ENCODE measurements at regions not wholly inside any gene's neighbourhood (a gene's known extent, or its start where the extent isn't known, plus 50 kb on each side); places are given as distances from the start of the nearest gene placed in this dataset.

DNA sequence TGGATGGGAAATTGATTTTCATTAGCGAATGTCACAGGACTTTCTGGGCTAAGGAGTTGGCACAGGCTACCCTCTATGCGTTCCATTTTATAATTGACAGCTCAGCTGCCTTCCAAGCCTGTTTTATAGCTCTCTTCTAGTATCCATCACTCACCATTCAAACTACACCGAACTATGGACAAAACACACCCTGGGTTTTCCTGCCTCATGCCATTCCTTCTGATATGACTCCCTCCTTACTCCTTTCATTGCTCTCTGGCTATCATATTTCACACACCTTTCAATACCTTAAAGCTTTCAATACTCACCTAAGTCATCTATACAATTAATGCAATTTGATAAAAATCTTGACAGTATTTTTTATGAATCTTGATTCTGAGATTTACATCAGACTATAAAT lies 181.3 kb downstream of the RAP2A start:
- no peak for TF ChIP-seq CTCF (IDR thresholded peaks at IDR 0.05; ENCODE audit: control insufficient read depth, insufficient read depth, low read depth, low read length, missing control alignments)
- H3K4me3 ChIP-seq (ENCODE audit: control insufficient read depth, low read depth, low read length) = no peak overlapping the region
- DNase-seq (ENCODE audit: low read depth) = no peak

DNA sequence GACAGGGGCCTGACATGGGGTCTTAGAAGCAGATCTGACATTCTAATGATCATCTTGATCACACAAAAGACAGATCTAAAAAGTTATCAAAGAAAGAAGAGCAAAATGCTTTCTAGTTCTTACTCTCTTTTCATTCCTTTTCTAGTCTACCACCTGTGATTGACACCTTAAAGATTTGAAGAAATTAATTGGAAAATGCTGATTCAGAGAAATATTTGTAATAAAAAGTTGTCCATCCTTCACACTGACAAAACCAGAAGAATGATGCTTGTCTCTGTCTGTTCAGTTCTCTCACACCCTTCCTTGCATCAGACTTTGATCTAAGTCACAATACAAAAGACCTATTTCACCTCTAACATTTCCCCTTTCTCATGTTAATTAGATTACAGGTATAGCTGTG lies 182.4 kb downstream of the RAP2A start:
- DNase-seq (ENCODE audit: low read depth) = no peak
- H3K4me3 ChIP-seq (ENCODE audit: control insufficient read depth, low read depth, low read length) = no peak overlapping the region
- no peak for TF ChIP-seq CTCF (IDR thresholded peaks at IDR 0.05; ENCODE audit: control insufficient read depth, insufficient read depth, low read depth, low read length, missing control alignments)

DNA sequence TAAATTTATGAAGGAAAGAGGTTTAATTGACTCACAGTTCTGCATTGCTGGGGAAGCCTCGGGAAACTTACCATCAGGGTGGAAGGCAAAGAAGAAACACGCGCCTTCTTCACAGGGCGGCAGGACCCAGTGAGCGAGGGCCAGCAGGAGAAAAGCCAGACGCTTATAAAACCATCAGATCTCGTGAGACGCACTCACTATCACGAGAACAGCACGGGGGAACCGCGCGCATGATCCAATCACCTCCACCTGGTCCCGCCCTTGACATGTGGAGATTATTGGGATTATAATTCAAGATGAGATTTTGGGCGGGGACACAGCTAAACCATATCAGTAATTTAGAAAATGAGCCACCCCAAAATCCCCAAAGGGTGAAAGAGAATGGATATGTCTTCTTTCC lies 187.1 kb downstream of the RAP2A start:
- no peak overlapping the region for H3K4me3 ChIP-seq (ENCODE audit: control insufficient read depth, low read depth, low read length)
- DNase-seq (ENCODE audit: low read depth) = no peak
- no peak for TF ChIP-seq CTCF (IDR thresholded peaks at IDR 0.05; ENCODE audit: control insufficient read depth, insufficient read depth, low read depth, low read length, missing control alignments)

GRCh38 chr13:97621631-97622030 lies 187.7 kb downstream of the RAP2A start:
- H3K4me3 ChIP-seq (ENCODE audit: control insufficient read depth, low read depth, low read length) = no peak overlapping the region
- TF ChIP-seq CTCF (IDR thresholded peaks at IDR 0.05; ENCODE audit: control insufficient read depth, insufficient read depth, low read depth, low read length, missing control alignments) = no peak
- DNase-seq (ENCODE audit: low read depth) = no peak

DNA sequence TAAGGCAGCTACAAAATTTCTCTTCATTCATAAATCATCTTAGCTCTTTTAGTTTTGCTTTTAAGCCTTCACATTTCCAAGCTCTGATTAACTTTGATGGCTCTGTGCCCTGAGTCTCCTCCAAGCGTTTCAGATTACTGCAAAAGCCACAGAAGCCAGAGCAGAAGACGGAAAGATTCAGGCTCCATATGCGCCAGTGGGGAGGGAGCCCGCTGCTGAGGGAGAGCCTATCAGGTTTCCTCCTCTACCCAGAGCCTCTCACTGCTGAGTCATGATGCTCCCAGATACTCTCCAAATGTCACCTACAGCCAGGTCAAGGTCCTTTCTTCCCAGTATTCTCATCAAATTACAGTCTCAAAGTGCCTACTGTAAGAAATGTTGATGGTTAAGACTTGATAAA lies 193.6 kb downstream of the RAP2A start:
- no peak overlapping the region for H3K4me3 ChIP-seq (ENCODE audit: control insufficient read depth, low read depth, low read length)
- no peak for TF ChIP-seq CTCF (IDR thresholded peaks at IDR 0.05; ENCODE audit: control insufficient read depth, insufficient read depth, low read depth, low read length, missing control alignments)
- peak; percentile 59 for DNase-seq (ENCODE audit: low read depth)

GRCh38 chr13:97629601-97630272 lies 195.8 kb downstream of the RAP2A start:
- no peak overlapping the region for H3K4me3 ChIP-seq (ENCODE audit: control insufficient read depth, low read depth, low read length)
- DNase-seq (ENCODE audit: low read depth) = no peak
- TF ChIP-seq CTCF (IDR thresholded peaks at IDR 0.05; ENCODE audit: control insufficient read depth, insufficient read depth, low read depth, low read length, missing control alignments) = no peak

- TF ChIP-seq CTCF (IDR thresholded peaks at IDR 0.05; ENCODE audit: control insufficient read depth, insufficient read depth, low read depth, low read length, missing control alignments) = no peak
- DNase-seq (ENCODE audit: low read depth) = no peak
- no peak overlapping the region for H3K4me3 ChIP-seq (ENCODE audit: control insufficient read depth, low read depth, low read length)
Measured at GRCh38 chr13:97630725-97631124, 196.8 kb downstream of the RAP2A start.

Measured in AG09309 (cell line).